ENCODE measurements at regions not wholly inside any gene's neighbourhood (a gene's known extent, or its start where the extent isn't known, plus 50 kb on each side); places are given as distances from the start of the nearest gene placed in this dataset.
"Not testable (repeated sequence)": the region's sequence is repeated elsewhere in the genome, so short reads cannot be mapped to it uniquely, and the experiment has no call there.

DNA sequence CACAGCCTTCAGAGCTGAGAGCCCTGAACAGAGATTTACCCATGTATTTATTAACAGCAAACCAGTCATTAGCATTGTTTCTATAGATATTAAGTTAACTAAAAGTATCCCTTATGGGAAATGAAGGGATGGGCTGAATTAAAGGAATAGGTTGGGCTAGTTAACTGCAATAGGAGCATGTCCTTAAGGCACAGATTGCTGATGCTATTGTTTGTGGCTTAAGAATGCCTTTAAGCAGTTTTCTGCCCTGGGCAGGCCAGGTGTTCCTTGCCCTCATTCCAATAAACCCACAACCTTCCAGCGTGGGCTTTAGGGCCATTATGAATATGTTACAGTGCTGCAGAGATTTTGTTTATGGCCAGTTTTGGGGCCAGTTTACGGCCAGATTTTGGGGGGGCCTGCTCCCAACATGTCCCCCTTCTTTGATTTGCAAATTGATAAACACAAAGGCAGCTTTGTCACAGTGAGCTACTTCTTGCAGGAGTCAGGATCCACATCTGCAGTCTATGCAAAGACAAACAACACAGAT lies 61.2 kb upstream of the FMNL2 start:
- DNase-seq (ENCODE audit: low spot score) = not testable (repeated sequence)

DNA sequence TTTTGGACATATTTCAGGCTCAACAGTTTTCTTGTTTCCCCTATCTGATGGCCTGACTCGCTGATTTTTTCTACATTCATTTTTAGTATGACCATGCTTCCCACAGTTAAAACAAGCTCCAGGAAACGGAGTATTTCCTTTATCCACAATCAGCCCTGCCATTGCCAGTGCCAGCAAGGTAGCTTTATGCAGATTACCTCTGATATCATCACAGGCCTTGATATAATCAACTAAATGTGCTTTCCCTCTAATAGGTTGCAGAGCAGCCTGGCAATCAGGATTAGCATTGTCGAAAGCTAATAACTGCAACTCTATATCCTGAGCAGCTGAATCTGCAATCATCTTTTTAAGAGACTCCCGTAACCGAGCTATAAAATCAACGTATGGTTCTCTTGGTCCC lies 57.1 kb upstream of the FMNL2 start:
- not testable (repeated sequence) for DNase-seq (ENCODE audit: low spot score)

DNA sequence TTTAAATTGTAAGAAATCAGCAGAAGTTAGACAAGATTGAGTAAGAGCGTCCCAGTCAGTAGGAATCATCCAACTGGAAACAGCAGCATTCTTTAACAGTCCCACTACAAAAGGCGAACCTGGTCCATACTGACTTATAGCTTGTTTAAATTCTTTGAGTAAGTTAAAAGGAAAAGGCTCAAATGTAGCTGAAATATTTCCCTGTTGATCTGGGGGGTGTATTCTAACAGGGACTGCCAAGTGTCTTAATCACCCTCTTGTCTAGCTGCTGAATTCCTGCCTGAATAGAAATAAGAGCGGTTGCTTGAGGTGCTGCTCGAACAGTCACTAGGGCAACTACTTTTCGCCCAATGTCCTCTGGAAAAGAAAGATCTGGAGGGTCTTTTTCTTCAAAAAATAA lies 56.4 kb upstream of the FMNL2 start:
- DNase-seq (ENCODE audit: low spot score) = no peak

DNA sequence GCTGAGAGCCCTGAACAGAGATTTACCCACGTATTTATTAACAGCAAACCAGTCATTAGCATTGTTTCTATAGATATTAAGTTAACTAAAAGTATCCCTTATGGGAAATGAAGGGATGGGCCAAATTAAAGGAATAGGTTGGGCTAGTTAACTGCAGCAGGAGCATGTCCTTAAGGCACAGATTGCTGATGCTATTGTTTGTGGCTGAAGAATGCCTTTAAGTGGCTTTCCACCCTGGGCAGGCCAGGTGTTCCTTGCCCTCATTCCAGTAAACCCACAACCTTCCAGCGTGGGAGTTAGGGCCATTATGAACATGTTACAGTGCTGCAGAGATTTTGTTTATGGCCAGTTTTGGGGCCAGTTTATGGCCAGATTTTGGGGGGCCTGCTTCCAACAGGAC lies 55.6 kb upstream of the FMNL2 start:
- DNase-seq (ENCODE audit: low spot score) = not testable (repeated sequence)

DNA sequence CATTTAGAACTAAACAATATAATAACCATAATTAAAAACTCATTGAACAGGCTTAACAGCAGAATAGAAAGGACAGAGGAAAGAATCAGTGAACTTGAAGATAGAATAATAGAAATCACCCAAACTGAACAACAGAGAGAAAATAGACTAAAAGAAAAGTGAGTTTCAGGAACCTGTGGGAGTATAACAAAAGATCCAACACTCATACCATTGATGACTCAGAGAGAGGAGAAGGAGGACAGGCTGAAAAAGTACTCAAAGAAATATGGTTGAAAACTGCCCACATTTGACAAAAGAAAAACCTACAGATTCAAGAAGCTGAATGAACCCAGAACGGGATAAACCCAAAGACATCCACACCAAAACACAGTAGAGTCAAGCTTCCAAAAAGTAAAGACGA lies 54.2 kb upstream of the FMNL2 start:
- no peak for DNase-seq (ENCODE audit: low spot score)

DNA sequence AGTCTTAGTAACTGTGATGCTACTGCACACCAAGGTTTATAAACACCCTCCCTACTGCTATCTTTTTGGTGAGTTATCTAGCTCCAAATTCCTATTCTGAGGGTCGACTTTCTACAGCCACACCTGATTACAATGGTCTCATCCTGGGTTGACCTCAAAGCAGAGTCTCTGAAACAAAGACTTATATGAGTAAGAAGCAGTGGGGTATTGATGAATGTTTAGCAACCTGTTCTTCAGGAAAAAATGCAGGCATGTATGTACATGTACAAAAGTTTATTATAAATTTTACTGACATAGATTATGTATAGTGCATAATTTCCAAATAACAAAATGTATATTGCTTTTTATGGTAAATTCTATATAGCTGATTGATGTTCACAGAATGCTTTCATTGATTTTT lies 51.6 kb upstream of the FMNL2 start:
- no peak for DNase-seq (ENCODE audit: low spot score)

DNA sequence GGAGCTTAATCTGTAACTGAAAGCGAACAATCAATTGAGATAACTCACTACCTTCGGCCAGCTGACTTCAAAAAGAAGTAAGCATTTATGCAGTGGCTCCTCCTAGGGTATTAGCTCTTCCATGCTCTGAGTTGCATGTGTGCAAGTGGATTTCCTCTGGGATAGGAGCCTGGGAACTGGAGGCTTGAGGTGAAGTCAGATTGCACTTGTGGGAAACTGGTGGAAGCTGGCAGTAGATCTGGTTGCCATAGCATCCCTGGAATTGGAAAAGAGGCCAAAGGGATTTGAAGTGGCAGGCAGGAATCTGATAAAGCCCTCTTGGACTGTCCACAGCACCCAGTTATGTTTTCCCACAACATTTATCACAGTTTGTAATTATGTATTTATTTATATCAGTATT lies 50.6 kb upstream of the FMNL2 start:
- no peak for DNase-seq (ENCODE audit: low spot score)
